Astrocyte of the spinal cord (primary cell): ENCODE measurements at regions not wholly inside any gene's neighbourhood (a gene's known extent, or its start where the extent isn't known, plus 50 kb on each side); places are given as distances from the start of the nearest gene placed in this dataset.
A peak's percentile ranks its signal among the peaks of the same experiment; 100 is the strongest.

Experiments
- DNase-seq: peaks from one replicate; pipeline ENCODE4 v3.0.0; 2011; ENCODE audit warnings: low read depth, low spot score
- H3K4me3 ChIP-seq: 2 replicates; pipeline ENCODE4 v1.5.1; 2011; ENCODE audit warnings: low read depth, mild to moderate bottlenecking, low read length, moderate library complexity
- in situ Hi-C: cut with HindIII; loops from 2 replicates; pipeline ENCODE4 v1.10.0; 2017; ENCODE audit warnings: low sequenced_read_pairs
- TF ChIP-seq, protein P1 (sequence below): IDR thresholded peaks from 2 replicates; pipeline ENCODE4 v1.5.1; 2012; ENCODE audit warnings: low read depth, mild to moderate bottlenecking, low read length, inconsistent platforms

DNA sequence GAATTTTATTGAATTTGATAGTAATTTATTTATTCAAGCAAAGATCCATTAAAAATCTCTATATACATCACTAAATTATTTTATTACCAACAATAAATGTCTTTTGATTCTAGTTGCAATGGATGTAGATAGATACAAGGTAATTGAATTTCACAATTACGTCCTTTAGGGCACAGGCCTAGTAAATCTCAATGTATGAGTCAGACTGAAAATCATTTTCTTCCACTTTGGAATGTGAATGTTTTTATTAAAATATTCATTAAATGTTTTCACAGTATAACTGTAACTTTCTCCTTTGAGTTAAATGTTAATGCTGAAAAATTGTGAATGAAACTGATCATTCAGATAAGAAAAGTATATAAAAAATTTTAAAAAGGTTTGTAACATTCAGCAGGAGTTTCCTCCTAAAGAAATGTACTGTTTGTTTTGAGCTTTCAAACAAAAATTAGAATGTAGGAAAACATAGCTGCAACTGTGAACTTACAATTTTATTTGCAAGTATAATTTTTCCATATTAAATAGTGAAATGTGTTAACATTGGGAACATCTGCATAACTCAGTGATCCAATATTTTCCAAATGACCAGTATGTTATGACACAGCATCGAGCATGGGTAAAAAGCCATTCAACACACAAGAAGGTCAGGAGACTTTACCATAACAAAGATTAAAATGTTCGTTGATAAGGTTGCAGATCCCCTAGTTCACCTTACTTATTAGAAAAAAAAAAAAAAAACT is 663.7 kb downstream of the METTL4 start:
- no peak for DNase-seq
- in situ Hi-C loops = no loop called here
- TF ChIP-seq, protein P1, sequence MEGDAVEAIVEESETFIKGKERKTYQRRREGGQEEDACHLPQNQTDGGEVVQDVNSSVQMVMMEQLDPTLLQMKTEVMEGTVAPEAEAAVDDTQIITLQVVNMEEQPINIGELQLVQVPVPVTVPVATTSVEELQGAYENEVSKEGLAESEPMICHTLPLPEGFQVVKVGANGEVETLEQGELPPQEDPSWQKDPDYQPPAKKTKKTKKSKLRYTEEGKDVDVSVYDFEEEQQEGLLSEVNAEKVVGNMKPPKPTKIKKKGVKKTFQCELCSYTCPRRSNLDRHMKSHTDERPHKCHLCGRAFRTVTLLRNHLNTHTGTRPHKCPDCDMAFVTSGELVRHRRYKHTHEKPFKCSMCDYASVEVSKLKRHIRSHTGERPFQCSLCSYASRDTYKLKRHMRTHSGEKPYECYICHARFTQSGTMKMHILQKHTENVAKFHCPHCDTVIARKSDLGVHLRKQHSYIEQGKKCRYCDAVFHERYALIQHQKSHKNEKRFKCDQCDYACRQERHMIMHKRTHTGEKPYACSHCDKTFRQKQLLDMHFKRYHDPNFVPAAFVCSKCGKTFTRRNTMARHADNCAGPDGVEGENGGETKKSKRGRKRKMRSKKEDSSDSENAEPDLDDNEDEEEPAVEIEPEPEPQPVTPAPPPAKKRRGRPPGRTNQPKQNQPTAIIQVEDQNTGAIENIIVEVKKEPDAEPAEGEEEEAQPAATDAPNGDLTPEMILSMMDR = no peak
- H3K4me3 ChIP-seq = no peak overlapping the region

DNA sequence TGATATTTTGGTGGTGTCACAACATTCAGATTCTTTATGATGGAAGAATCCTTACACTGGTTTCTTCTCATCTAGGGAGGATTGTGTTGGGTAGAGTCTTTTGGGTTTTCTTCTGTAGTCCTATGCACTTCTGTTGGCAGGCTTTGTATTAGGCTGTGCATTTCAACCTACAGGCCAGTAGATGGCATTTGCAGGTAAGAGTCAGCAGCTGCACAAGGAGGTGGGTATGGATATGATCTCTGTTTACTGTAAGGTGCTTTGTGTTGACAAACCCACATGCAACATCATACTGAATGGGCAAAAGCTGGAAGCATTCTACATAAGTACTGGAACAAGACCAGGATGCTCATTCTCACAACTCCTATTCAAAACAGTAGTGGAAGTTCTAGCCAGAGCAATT is 656.8 kb downstream of the METTL4 start:
- in situ Hi-C loops = no loop called here
- no peak overlapping the region for H3K4me3 ChIP-seq
- DNase-seq = peak; percentile 15
- TF ChIP-seq, protein P1 = peak; percentile 35

DNA sequence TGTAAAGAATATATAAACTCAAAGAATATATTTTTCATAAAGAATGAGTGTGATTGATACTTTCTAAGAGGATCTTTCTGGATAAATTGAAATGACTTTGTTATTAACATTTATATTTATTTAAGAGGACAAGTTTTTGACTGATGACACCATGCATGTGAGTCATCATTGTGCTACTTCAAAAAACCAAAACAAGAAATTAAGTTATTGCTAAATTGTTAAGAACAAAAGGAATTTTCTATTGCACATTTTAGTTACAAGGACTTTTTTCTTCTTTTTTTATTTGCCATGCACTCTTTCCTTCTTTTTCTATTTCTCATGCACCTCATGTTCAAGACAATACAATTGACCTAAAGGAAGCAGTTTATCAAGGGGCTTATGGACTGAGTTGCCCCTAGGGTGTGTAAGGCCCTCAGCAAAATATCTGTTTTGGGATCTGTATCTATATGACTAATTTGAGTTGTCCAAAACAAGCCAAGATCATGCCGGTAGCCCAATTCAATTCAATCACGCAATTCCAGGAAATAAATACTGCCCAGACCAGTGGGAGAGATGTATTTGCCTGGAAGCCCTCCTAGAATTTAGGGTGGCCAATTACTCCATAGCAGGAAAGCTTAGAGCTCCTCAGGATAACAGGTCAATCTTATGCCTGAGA is 654.3 kb downstream of the METTL4 start:
- DNase-seq = no peak
- no peak overlapping the region for H3K4me3 ChIP-seq
- in situ Hi-C loops = no loop called here
- TF ChIP-seq, protein P1 = no peak

DNA sequence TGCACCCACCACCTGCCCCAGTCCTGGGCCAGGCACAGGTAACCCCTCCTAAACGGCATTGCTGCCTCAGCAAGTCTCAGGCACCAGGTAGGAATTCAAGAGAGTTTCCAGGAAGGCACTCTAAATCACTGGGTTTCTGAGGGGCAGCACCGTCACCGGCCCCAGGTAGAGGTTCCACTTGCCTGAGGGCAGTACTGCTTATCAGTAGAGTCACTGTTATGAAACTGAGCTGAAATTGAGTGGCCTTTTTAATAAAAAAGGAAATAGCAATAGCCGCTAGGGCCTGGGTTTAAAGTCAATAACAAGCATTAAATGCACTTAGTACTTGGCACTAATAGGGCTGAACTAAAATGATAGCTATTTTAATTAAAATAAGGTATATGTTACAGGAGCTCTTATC is 653.7 kb downstream of the METTL4 start:
- in situ Hi-C loops = no loop called here
- H3K4me3 ChIP-seq = no peak overlapping the region
- TF ChIP-seq, protein P1 = no peak
- DNase-seq = no peak

DNA sequence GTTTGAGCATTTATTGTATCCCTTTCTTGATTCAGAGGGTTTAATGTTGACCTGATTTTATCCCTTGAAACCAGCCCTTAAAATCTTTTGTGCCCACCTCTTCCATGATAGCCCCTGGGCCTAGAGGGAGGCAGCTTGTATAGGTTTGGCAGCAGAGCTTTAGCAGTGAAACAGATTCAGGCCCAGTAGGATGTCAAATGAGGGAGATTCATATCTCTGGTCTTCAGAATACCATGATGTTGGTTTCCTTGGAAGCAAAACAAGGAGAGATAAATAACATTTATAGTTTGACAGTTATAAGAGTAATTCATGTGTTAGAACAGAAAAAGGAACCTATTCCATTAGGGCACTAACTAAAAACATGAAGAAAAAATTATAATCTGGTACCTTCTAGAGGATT is 649.2 kb downstream of the METTL4 start:
- no peak for DNase-seq
- in situ Hi-C loops = no loop called here
- no peak overlapping the region for H3K4me3 ChIP-seq
- TF ChIP-seq, protein P1 = no peak

DNA sequence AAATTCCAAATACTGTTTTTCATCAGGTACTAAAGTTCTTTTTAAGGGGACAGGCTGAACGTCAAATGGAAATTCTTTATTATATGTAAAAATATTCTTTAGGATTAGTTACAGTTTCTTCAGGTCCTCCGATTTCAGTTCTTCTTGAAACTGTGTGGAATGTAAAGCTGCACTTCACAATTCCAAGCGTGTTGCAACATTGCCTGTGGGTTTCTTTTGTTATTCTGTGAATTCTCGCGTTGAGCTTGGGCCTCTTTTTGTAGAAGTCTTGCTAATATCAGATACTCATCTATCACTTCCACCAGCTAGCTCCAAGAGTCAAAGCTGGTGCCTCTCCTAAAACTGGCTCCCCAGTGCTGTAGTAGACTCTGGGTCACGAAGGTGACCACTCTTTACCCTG is 642.6 kb downstream of the METTL4 start:
- in situ Hi-C loops = no loop called here
- TF ChIP-seq, protein P1 = no peak
- no peak for DNase-seq
- H3K4me3 ChIP-seq = no peak overlapping the region
